Mesothelial cell of epicardium (in vitro differentiated cells): ENCODE measurements at regions not wholly inside any gene's neighbourhood (a gene's known extent, or its start where the extent isn't known, plus 50 kb on each side); places are given as distances from the start of the nearest gene placed in this dataset.
"Not testable (repeated sequence)": the region's sequence is repeated elsewhere in the genome, so short reads cannot be mapped to it uniquely, and the experiment has no call there.

ENCODE experiments used
- DNase-seq, 2 experiments: peaks; one replicate each; pipeline ENCODE4 v3.0.0; 2021; ENCODE audit warnings: low spot score in 2 of 2; ENCODE audit not compliant: unreplicated experiment in 2 of 2
- H3K27ac Mint-ChIP-seq: 2 replicates; pipeline ENCODE4 v1.8.0; 2021; ENCODE audit warnings: mixed read lengths
- H3K27me3 Mint-ChIP-seq: 2 replicates; pipeline ENCODE4 v1.8.0; 2021; ENCODE audit warnings: low read depth, mixed read lengths
- H3K36me3 Mint-ChIP-seq: 2 replicates; pipeline ENCODE4 v1.8.0; 2021; ENCODE audit warnings: mixed read lengths
- H3K4me1 Mint-ChIP-seq: 2 replicates; pipeline ENCODE4 v1.8.0; 2021; ENCODE audit warnings: mixed read lengths
- H3K4me3 Mint-ChIP-seq: 2 replicates; pipeline ENCODE4 v1.8.0; 2021; ENCODE audit warnings: mild to moderate bottlenecking, moderate library complexity, mixed read lengths
- H3K9me3 Mint-ChIP-seq: 2 replicates; pipeline ENCODE4 v1.8.0; 2021; ENCODE audit warnings: mixed read lengths
- TF ChIP-seq, protein P1 (sequence below): fragments of 200-600 bp; sonication (generic); IDR thresholded peaks from one replicate; pipeline ENCODE4 v1.5.0; 2021; ENCODE audit warnings: antibody characterized with exemption; ENCODE audit not compliant: unreplicated experiment

DNA sequence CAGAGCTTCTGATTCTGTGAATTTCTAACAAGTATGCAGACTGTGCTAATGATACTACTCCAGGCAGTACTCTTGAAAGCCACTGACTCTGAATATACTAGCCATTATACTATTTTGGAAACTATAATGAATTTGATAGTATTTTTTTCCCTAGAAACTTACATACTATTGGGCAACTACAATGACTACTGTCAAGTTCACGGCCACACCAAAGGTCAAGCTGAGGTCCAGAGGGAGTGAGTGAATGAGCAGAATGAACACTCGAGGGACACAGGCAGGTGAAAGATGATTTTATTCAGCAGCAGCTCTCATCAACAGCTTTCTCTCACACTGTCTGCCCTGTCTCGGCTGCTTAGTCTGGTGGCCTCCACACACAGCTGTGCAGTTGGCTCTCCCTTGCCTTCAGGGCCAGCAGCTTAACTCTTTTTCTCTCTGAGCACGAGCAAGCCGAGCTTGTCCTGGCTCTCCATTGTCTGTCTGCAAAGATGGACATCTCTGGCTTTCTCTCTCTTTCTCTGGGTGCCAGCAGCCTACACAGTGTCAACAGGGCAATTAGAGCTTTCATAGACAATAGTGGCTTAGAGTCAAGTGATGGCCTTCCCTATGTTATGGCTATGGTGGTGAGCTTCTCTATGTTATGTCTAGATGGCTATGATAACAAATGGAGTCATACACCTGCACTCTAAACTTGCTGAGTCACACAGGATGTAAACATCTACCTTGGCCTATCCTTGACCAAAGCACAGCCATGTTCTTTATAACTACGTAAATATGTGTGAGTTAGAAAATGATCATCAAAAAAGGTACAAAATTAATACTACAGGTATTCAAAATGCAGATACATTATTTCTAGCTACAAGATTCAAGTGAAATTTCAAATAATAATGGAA, 362.4 kb downstream of the CGGBP1 start:
- H3K9me3 Mint-ChIP-seq, result no peaks in the 10 kb centered on the region
- H3K4me1 Mint-ChIP-seq, result no peaks in the 10 kb centered on the region
- H3K4me3 Mint-ChIP-seq, result no peak overlapping the region
- no peaks in the 10 kb centered on the region for H3K27me3 Mint-ChIP-seq
- TF ChIP-seq, protein P1, sequence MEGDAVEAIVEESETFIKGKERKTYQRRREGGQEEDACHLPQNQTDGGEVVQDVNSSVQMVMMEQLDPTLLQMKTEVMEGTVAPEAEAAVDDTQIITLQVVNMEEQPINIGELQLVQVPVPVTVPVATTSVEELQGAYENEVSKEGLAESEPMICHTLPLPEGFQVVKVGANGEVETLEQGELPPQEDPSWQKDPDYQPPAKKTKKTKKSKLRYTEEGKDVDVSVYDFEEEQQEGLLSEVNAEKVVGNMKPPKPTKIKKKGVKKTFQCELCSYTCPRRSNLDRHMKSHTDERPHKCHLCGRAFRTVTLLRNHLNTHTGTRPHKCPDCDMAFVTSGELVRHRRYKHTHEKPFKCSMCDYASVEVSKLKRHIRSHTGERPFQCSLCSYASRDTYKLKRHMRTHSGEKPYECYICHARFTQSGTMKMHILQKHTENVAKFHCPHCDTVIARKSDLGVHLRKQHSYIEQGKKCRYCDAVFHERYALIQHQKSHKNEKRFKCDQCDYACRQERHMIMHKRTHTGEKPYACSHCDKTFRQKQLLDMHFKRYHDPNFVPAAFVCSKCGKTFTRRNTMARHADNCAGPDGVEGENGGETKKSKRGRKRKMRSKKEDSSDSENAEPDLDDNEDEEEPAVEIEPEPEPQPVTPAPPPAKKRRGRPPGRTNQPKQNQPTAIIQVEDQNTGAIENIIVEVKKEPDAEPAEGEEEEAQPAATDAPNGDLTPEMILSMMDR, result no peak
- H3K27ac Mint-ChIP-seq, result no peak overlapping the region
- no peak for DNase-seq
- no peaks in the 10 kb centered on the region for H3K36me3 Mint-ChIP-seq

GRCh38 chr3:87694678-87695077, 364.1 kb downstream of the CGGBP1 start:
- TF ChIP-seq, protein P1, result no peak
- DNase-seq, result no peak
- Mint-ChIP-seq H3K4me3 (no peak overlapping the region), H3K27ac (no peak overlapping the region), H3K36me3 (no peaks in the 10 kb centered on the region), H3K9me3 (peaks cover 3% of the 10 kb centered on the region), H3K27me3 (no peaks in the 10 kb centered on the region), H3K4me1 (no peaks in the 10 kb centered on the region)

GRCh38 chr3:87691109-87691508, 367.7 kb downstream of the CGGBP1 start:
- Mint-ChIP-seq H3K27me3 (no peaks in the 10 kb centered on the region), H3K4me3 (no peak overlapping the region), H3K9me3 (peaks cover 7% of the 10 kb centered on the region), H3K27ac (no peak overlapping the region), H3K4me1 (no peaks in the 10 kb centered on the region), H3K36me3 (no peaks in the 10 kb centered on the region)
- no peak for DNase-seq
- TF ChIP-seq, protein P1, result no peak

GRCh38 chr3:87678984-87679660, 379.7 kb downstream of the CGGBP1 start:
- not testable (repeated sequence) for DNase-seq, H3K27me3 Mint-ChIP-seq
- peaks cover 11% of the 10 kb centered on the region for H3K4me1 Mint-ChIP-seq

GRCh38 chr3:87674397-87675161, 384.2 kb downstream of the CGGBP1 start:
- H3K27ac Mint-ChIP-seq, result no peak overlapping the region
- H3K27me3 Mint-ChIP-seq, result no peaks in the 10 kb centered on the region
- no peaks in the 10 kb centered on the region for H3K9me3 Mint-ChIP-seq
- no peak for DNase-seq
- no peaks in the 10 kb centered on the region for H3K36me3 Mint-ChIP-seq
- H3K4me1 Mint-ChIP-seq, result peaks cover 11% of the 10 kb centered on the region
- H3K4me3 Mint-ChIP-seq, result no peak overlapping the region
- TF ChIP-seq, protein P1, result no peak

More at GRCh38 chr3:87678984-87679660, 379.7 kb downstream of the CGGBP1 start:
- not testable (repeated sequence) for H3K27ac Mint-ChIP-seq, H3K9me3 Mint-ChIP-seq, H3K36me3 Mint-ChIP-seq, H3K4me3 Mint-ChIP-seq
